ENCODE measurements at regions not wholly inside any gene's neighbourhood (a gene's known extent, or its start where the extent isn't known, plus 50 kb on each side); places are given as distances from the start of the nearest gene placed in this dataset.

DNA sequence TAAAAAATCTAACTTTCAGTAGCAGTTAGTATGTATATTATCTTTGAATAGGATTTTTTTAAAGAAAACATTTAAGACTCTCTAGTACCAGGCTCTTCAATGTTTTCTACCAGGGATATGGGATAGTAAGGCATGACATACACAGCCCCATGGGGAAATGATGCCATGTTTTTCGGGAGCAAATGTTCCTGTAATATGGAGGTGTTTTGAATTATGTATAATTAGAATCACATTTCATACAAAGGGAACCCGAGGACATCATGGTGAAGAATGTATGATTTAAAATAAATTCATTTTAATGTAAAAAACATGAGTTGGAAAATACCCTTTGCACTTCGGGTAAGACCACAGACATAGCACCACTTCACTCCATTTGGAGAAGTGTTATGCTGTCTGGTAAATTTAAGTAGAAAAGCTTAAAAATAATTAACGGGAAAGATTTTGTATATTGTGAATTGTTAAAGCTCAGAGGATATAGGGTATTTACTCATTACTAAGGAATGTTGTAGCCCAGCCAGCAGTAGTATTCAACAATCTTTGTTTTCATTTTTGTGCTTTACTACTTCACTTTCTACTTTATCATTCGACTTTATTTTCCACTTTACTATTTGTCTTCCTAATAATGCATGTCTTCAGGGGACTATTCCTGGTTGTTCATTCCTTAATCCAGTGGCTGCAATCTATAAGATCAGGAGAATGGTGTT, 2050.7 kb downstream of the ARAP2 start:
- H3K27me3 Mint-ChIP-seq (ENCODE audit: insufficient read depth): no peaks in the 10 kb centered on the region
- peaks cover 31% of the 10 kb centered on the region for H3K4me1 Mint-ChIP-seq (ENCODE audit: low read depth)
- no peak for TF ChIP-seq CTCF (IDR thresholded peaks at IDR 0.05)
- peak; percentile 10 for DNase-seq
- H3K4me3 Mint-ChIP-seq: peak overlapping the region; percentile 73
- H3K27ac Mint-ChIP-seq: peak overlapping the region; percentile 19
- H3K36me3 Mint-ChIP-seq (ENCODE audit: low read depth): no peaks in the 10 kb centered on the region; the same call in 1 of the 2 replicates
- H3K9me3 Mint-ChIP-seq: no peaks in the 10 kb centered on the region

DNA sequence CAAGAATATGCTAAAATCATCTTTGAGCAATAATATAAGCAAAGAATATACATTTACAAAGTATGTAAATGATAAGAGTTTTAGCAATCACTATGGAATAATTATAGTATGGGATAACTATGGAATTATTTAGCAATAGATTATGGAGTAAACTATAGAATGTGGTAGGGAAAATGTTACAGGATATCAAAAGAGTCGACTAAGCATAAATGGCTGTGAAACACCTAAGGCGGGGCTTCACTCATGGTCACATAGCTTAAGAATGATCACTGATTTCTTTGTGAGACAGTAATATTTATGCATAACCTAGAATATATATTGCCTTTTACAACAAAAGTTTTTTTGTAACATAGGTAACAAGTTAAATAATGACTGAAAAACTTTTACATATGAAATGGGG, 2049.7 kb downstream of the ARAP2 start:
- Mint-ChIP-seq H3K4me3 (no peak overlapping the region), H3K36me3 (ENCODE audit: low read depth) (no peaks in the 10 kb centered on the region; the same call in 1 of the 2 replicates), H3K27me3 (ENCODE audit: insufficient read depth) (no peaks in the 10 kb centered on the region), H3K4me1 (ENCODE audit: low read depth) (peaks cover 31% of the 10 kb centered on the region), H3K9me3 (no peaks in the 10 kb centered on the region), H3K27ac (no peak overlapping the region)
- DNase-seq: no peak
- TF ChIP-seq CTCF (IDR thresholded peaks at IDR 0.05): no peak

- peaks cover 23% of the 10 kb centered on the region for H3K4me1 Mint-ChIP-seq (ENCODE audit: low read depth)
- H3K27me3 Mint-ChIP-seq (ENCODE audit: insufficient read depth): no peaks in the 10 kb centered on the region
- H3K9me3 Mint-ChIP-seq: no peaks in the 10 kb centered on the region
- H3K36me3 Mint-ChIP-seq (ENCODE audit: low read depth): no peaks in the 10 kb centered on the region
- DNase-seq: no peak
- H3K27ac Mint-ChIP-seq: no peak overlapping the region
- no peak overlapping the region for H3K4me3 Mint-ChIP-seq
- no peak for TF ChIP-seq CTCF (IDR thresholded peaks at IDR 0.05)
Observed at GRCh38 chr4:34196375-34196774, 2047.9 kb downstream of the ARAP2 start.

DNA sequence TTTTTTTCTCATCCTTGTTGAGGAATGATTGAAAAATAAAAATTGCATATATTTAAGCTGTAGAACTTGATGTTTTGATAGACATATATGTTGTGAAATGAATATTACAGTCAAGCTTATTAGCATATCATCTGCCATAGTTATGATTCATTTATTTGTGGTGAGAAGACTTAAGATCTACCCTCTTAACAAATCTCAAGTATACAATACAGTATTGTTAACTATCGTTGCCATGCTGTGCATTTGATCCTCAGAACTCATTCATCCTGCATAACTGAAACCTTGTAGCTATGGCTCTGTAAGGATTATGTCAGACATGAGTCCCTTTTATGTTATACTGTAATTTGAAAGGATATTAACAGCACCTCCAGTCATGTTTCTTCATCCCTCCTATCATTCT, 2045.3 kb downstream of the ARAP2 start:
- no peak for TF ChIP-seq CTCF (IDR thresholded peaks at IDR 0.05)
- Mint-ChIP-seq H3K9me3 (no peaks in the 10 kb centered on the region), H3K27me3 (ENCODE audit: insufficient read depth) (no peaks in the 10 kb centered on the region), H3K4me1 (ENCODE audit: low read depth) (peaks cover 22% of the 10 kb centered on the region), H3K4me3 (no peak overlapping the region), H3K36me3 (ENCODE audit: low read depth) (no peaks in the 10 kb centered on the region), H3K27ac (no peak overlapping the region)
- no peak for DNase-seq

DNA sequence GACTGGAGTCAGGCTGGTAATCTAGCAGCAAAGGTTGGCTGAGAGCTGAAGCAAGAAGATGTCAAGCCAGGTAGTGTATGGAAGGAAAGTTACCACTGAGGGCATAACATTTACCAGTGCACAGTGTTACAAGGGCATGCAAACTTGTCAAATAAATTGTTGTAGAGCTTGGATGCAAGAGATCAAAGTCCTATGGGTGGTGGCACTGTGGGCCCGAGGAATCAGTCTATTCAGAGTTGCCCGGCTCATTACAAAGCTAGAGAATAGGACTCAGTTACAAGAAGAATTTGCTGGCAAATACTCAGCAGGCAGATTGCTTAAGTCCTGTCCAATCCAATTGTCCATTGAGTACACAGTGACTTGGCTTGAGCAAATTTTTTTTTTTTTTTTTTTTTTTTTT, 2043.8 kb downstream of the ARAP2 start:
- Mint-ChIP-seq H3K4me3 (no peak overlapping the region), H3K9me3 (peaks cover 5% of the 10 kb centered on the region), H3K27me3 (ENCODE audit: insufficient read depth) (no peaks in the 10 kb centered on the region), H3K27ac (no peak overlapping the region), H3K4me1 (ENCODE audit: low read depth) (peaks cover 15% of the 10 kb centered on the region), H3K36me3 (ENCODE audit: low read depth) (peaks cover 5% of the 10 kb centered on the region; the same call in 1 of the 2 replicates)
- TF ChIP-seq CTCF (IDR thresholded peaks at IDR 0.05): no peak
- DNase-seq: no peak

All from HFFc6 (cell line).